ENCODE measurements at regions not wholly inside any gene's neighbourhood (a gene's known extent, or its start where the extent isn't known, plus 50 kb on each side); places are given as distances from the start of the nearest gene placed in this dataset.
A peak's percentile ranks its signal among the peaks of the same experiment; 100 is the strongest.

DNA sequence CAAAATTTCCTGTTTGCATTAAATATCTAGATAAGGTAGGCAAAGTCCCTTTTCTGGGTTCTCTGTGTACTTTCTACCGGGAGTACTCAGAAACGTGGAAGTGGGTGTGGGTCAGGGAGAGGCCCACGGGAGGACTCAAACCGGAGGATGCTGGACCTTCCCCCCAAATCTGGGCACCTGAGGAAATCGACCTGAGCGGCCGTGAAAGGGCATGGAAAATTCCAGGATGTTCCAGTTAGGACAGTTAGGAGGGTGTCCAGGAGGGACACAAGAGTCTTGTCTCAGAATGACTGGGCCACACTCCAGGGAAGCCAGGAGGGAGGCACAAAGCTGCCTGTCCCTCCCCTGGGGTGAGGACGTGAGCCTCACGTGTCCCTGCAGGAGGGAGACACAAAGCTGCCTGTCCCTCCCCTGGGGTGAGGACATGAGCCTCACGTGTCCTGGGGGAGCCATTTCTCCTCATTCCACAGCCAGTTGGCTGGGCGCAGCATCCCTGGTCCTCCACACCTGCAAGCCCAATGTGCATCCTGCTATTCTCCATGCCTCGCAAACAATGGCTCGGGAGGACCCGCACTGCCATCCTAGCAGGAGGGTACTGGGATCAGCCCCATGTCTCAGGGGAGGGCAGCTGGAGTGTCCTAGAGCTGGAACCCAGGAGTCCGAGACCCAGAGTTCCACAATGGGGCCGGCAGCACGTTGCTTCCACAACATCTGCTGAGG is 190.5 kb upstream of the PPP2R2D start:
- no peak for ATAC-seq
- no peak for DNase-seq

GRCh38 chr10:131722121-131722520 is 178.7 kb upstream of the PPP2R2D start:
- DNase-seq (no peak), ATAC-seq (no peak)

DNA sequence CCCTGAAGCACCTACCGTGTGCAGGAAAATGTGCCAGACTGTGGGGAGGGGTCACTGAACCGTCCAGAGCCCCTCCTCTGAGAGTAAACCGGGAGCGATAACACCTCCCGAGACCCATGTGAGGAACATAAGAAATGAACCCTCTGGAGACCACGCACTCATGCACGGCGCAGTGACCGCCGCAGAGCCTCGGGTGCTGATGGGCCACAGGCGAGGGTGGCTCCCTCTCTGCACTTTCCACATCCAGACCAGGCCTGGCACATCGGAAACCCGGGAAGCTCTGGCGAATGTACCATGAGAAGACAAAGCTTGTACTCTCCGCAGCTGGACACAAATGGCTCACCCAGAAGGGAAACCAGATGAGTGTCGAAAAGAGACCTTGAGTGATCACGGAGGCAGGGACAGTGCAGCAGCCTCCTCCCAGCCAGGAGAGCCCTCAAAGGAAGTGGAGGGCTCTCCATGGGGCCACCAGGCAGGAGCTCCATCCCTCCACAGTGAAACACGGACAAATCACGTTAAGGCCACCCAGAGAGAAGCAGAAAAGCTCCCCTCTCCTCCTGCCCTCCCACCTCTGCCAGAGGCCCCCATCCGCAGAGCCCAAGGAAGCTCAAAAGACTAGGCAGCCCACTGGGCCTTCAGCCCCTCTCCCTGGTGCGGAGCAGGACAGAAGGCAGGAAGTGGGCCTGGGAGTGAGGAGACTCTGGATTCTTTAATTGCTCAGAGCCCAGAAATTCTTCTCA is 178.1 kb upstream of the PPP2R2D start:
- no peak for ATAC-seq

GRCh38 chr10:131723297-131724168 is 177.3 kb upstream of the PPP2R2D start:
- DNase-seq = no peak
- ATAC-seq = peak; percentile 11

More for the DNA sequence above, 178.1 kb upstream of the PPP2R2D start:
- DNase-seq = no peak

GRCh38 chr10:131724169-131724545 is 176.7 kb upstream of the PPP2R2D start:
- DNase-seq = no peak
- ATAC-seq = no peak

DNA sequence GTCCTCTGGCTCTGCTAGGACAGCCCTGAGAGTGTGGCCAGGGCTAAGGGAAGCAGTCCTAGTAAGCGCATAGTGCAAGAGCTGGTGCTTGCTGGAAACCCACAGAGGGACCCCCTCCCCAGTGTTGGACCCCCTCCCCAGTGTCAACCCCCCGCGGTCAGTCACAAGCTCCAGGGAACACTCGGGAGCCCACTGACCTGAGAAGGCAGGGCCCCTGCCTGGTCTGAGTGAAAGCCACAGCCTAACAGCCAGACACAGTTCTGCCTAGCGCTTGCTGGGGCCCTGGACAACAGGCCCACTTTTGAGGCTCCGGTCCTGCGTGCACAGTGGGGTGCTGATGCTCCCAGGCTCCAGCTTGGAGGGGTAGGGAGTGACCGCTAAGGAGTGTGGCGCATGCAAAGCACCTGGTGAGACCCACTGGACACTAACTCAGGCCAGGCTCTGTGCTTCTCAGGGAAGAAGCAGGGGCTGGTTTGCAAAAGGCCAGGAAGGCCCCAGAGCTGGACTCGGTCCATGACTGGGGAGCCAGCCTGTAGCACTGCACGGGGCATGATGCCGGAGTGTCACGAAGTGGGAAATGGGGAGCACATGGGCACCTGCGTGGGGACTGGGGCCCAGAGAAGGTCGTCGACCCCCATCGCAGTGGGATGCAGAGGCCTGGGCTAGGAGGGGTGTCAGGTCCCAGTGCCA is 175.8 kb upstream of the PPP2R2D start:
- no peak for ATAC-seq

GRCh38 chr10:131725581-131726069 is 175.2 kb upstream of the PPP2R2D start:
- DNase-seq (no peak), ATAC-seq (no peak)

More for the DNA sequence above, 175.8 kb upstream of the PPP2R2D start:
- DNase-seq = no peak

DNA sequence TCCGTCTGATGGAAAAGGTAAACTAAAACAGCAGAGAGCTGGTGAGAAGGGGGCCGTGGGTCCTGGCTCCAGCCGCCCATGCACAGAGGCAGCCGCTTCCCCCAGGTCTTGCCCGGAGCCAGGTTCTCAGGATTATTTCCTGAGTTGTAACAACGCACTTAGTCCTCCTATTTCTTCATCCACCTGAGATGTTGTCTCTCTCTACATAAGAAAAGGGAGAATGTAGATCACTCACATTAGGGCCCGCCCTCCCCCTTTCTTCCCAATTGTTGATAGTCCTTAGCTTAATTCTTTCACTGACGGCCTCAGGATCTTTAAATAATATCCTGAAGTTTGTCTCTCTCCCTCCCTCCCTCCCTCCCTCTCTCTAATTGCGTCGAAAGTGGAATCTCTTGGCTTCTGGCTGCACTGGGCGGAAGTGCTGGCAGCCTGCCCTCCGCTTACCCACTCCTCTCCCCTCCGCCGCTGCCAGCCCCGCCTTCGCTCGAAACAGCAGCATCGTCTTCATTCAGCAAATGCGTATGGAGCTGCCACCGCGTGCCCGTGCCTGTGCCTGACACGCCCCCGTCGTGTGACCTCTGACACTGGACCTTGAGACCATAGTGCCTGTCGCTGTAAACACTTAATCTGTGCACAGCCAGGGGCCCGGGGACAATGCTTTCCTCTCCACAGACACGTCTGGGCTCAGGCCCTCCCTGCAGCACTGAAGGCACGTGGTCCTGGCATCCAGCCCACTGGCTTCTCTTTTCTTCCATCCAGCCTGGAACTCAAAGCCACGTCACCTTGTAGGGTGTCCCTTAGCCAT is 174.5 kb upstream of the PPP2R2D start:
- DNase-seq (no peak), ATAC-seq (no peak)

- no peak for ATAC-seq
- DNase-seq = no peak
Observed at GRCh38 chr10:131726967-131727366, 173.8 kb upstream of the PPP2R2D start.

GRCh38 chr10:131727560-131727959 is 173.2 kb upstream of the PPP2R2D start:
- DNase-seq (no peak), ATAC-seq (no peak)

DNA sequence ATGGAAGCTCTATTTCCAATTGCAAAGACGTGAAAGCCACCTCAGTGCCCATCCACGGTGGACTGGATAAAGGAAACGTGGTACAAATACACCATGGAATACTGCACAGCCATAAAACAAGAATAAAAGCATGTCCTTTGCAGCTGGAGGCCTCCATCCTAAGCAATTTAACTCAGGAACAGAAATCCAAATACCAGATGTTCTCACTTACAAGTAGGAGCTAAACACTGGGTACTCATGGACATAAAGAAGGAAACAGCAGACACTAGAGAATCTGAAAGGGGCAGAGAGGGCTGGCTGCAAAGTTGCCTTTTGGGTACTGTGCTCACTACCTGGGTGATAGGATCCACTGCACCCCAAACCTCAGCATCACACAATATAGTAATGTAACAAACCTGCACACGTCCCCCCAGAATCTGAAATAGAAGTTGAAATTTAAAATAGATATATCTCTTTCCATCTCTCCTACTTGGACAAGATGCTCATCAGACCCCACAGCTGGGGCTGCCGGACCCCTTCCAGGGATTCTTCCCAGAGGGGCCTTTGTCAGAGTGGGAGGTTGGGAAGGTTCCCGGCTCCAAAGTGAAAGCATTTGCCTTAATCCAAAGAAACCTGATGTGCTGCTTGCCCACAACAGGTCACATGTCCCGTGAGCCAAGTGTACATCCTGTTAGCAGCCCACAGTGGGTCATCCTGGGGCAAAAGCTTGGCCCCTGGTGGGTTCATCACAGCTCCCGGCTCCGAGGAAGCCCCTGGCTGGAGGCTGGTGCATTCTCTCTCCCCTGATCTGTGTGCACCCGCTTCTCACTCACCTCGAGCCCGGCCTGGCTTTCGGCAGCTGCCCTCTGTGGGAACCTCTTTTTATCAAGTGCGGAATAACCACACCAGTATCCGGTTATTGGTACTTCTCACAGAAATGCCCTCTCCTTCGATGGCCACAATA is 172.3 kb upstream of the PPP2R2D start:
- DNase-seq (no peak), ATAC-seq (no peak)

DNA sequence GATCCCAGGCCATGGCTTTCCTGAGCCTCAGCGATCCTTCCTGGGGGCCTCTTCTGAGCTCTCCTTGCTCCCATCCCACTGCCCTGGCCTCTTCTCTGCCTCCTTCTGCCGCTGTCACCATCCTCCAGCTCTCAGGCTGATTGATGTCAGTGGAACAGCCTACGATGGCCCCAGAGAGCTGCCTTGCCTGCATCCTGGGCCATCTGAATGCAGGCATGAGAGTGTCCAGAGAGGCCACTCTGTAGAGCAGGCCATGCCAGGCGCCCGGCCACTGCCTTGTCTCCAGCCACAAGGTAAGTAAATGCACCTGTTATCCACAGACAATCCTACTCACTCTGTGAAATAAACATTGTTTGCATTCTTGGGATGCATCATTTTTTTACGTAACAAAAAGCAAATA is 171.4 kb upstream of the PPP2R2D start:
- DNase-seq (no peak), ATAC-seq (no peak)

DNA sequence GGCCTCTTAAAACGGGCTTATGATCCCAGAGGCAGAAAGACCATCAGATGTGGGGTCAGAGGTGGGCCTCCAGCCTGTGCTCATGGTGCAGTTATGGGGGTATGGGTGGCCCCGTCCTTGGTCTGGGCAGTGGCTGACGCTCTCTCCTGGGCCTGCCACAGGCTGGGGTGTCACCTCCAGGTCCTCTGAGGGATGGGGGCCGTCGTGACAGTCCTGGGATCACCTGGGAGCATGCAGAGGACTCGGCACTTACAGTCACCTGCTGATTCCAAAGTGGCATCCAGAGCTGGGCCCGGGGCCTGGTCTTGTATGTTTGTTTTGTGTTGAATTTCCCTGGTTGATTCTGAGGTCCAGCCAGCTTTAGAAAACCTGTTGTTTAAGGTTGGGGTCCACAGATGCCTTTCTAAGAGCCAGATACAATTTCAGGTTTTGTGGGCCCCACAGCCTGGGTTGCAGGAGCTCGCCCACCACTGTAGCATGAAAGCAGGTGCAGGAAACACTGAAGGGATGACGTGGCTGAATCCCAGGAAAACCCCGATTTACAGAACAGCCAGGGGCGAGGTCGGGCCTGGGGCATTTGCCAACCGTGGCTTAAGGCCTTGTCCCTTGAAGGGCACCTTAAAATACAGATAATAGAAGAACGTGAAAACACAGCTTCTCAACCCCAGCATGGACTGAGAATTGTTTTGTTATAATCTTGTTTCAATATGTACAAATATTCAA is 170.7 kb upstream of the PPP2R2D start:
- ATAC-seq = no peak

DNA sequence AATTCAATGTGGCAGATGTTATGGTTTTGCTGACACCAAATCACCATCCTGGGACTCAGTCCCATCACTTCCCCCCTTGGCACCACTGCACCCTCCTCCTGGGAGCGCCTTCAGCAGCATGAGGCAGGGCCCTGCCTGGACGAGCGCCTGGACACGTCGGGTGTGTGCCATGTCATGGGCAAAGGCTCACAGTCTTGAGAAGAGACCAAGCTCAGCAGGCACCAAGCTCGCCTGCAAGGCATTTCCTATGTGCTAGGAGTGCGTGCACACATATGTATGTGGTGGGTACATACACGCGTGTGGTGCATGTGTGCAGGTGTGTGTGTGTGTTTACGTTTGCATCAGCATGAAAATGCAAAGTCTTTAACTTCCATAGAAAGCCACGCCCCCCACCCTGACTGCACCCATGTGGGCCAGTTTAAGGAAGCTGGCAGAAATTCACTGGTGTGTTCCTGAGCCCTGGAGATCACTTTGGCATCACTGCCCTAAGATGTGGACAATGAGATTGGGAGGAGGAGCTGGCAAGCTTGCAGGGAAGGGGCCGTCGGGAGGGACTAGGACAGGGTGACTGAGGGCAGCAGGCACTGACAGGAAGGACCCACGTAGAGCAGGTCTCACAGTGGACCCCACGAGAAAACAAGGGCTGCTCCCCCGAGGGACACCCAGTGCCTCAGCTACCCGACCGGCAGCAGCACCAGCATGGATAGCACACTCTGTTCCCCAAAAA is 169.9 kb upstream of the PPP2R2D start:
- no peak for DNase-seq
- ATAC-seq = no peak

More for the DNA sequence above, 170.7 kb upstream of the PPP2R2D start:
- DNase-seq = no peak

DNA sequence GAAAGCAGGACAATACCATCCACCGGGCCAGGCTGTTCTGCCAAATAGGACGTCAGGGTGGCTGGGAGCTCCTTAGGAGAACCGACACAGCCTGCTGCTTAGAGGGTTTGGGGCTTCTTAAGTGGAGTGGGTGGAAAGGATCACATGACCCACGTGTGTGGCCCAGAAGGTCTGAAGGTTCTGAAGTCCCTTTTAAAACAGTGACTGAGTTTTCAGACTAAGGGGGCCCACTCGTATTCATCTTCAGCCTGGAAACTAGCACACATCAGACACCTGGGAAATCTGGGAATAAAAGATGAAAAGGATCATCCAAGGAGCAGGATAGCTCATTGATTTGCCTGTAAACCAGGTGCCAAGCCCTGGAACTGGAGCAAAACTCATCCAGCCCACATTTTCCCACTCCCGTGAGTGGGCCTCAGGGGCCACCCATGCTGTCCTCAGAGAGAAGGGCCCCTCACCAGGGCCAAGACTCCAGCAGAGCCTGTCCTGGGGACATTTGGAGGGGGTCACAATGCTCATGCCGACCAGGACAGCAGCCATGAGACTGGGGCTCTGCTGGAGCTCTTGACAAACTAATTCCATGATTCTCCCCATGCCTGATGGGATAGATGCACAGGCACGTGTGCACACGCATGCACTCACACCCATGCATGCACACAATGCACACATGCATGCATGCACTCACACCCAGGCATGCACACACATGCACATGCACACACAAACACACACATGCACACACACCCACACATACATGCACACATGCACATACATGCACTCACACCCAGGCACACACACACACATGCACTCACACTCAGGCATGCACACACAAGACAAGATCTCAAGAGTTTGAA is 168.8 kb upstream of the PPP2R2D start:
- DNase-seq (no peak), ATAC-seq (no peak)

GRCh38 chr10:131732631-131733127 is 168.1 kb upstream of the PPP2R2D start:
- DNase-seq (no peak), ATAC-seq (no peak)

DNA sequence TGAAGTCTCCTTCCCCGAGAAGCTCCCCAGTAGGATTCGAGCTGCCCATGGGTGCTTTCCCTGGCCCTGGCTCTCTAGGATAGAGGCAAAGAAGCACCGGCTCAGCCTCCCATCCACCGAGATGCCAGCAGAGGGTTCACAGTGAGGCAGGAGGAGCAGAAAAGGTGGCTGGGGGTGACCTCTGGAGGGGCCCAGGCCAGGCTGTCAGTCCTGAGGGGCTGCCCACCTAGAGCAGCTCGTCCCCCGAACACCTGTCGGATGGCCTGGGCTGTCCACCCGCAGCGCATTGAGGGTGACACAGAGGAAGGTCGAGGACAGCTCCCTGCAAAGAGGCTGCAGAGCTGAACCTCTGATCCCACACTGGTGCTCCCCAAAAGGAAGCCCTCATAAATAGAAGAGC is 167.2 kb upstream of the PPP2R2D start:
- ATAC-seq = no peak
- DNase-seq = no peak
